ENCODE measurements at regions not wholly inside any gene's neighbourhood (a gene's known extent, or its start where the extent isn't known, plus 50 kb on each side); places are given as distances from the start of the nearest gene placed in this dataset.

GRCh38 chrX:69231903-69232302 lies 66.7 kb upstream of the PJA1 start:
- TF ChIP-seq CTCF (IDR thresholded peaks at IDR 0.05) = no peak
- no peak for TF ChIP-seq EP300 (IDR thresholded peaks at IDR 0.05)

Data from gastroesophageal sphincter (tissue), 3 donors.